GM18507 (cell line): ENCODE measurements at regions not wholly inside any gene's neighbourhood (a gene's known extent, or its start where the extent isn't known, plus 50 kb on each side); places are given as distances from the start of the nearest gene placed in this dataset.
A peak's percentile ranks its signal among the peaks of the same experiment; 100 is the strongest.

Experiments
- DNase-seq: peaks from one replicate; pipeline ENCODE4 v3.0.0; 2011; ENCODE audit warnings: low read depth; ENCODE audit not compliant: insufficient read length; ENCODE audit errors: extremely low spot score
- FAIRE-seq: peaks from 2 replicates; lab custom pipeline; 2011; peaks lifted over from hg19 to GRCh38; lab: Jason Lieb, UNC

- no peak for FAIRE-seq
Observed at GRCh38 chr6:130744576-130745366, 82.4 kb upstream of the SMLR1 start.

GRCh38 chr6:130748041-130748440 is 79.2 kb upstream of the SMLR1 start:
- no peak for DNase-seq
- no peak for FAIRE-seq

More at GRCh38 chr6:130744576-130745366, 82.4 kb upstream of the SMLR1 start:
- no peak for DNase-seq

GRCh38 chr6:130749402-130749801 is 77.8 kb upstream of the SMLR1 start:
- no peak for DNase-seq
- FAIRE-seq = no peak

- no peak for FAIRE-seq
Observed at GRCh38 chr6:130752267-130752666, 74.9 kb upstream of the SMLR1 start.

GRCh38 chr6:130754786-130755367 is 72.3 kb upstream of the SMLR1 start:
- no peak for FAIRE-seq

More at GRCh38 chr6:130752267-130752666, 74.9 kb upstream of the SMLR1 start:
- no peak for DNase-seq

GRCh38 chr6:130755368-130756034 is 71.7 kb upstream of the SMLR1 start:
- FAIRE-seq = no peak
- DNase-seq = no peak

More at GRCh38 chr6:130754786-130755367, 72.3 kb upstream of the SMLR1 start:
- DNase-seq = no peak

GRCh38 chr6:130756824-130757223 is 70.4 kb upstream of the SMLR1 start:
- DNase-seq (no peak), FAIRE-seq (no peak)

GRCh38 chr6:130758813-130759212 is 68.4 kb upstream of the SMLR1 start:
- DNase-seq (no peak), FAIRE-seq (no peak)

GRCh38 chr6:130760006-130760405 is 67.2 kb upstream of the SMLR1 start:
- DNase-seq = no peak
- peak; percentile 55 for FAIRE-seq

GRCh38 chr6:130761286-130761685 is 65.9 kb upstream of the SMLR1 start:
- DNase-seq = no peak
- no peak for FAIRE-seq

GRCh38 chr6:130765181-130765727 is 62.0 kb upstream of the SMLR1 start:
- FAIRE-seq (no peak), DNase-seq (no peak)

- DNase-seq (no peak), FAIRE-seq (no peak)
Observed at GRCh38 chr6:130766239-130767144, 60.7 kb upstream of the SMLR1 start.

- FAIRE-seq (no peak), DNase-seq (no peak)
Observed at GRCh38 chr6:130769861-130770260, 57.3 kb upstream of the SMLR1 start.

- no peak for DNase-seq
- no peak for FAIRE-seq
Observed at GRCh38 chr6:130771741-130772140, 55.5 kb upstream of the SMLR1 start.

- DNase-seq (no peak), FAIRE-seq (no peak)
Observed at GRCh38 chr6:130773860-130774259, 53.3 kb upstream of the SMLR1 start.

- no peak for DNase-seq
- no peak for FAIRE-seq
Observed at GRCh38 chr6:130775411-130776012, 51.7 kb upstream of the SMLR1 start.

- FAIRE-seq (peak; percentile 97), DNase-seq (peak; percentile 44)
Observed at GRCh38 chr6:130776287-130776925, 50.8 kb upstream of the SMLR1 start.
